Spleen (tissue), 11 donors: ENCODE measurements at regions not wholly inside any gene's neighbourhood (a gene's known extent, or its start where the extent isn't known, plus 50 kb on each side); places are given as distances from the start of the nearest gene placed in this dataset.
A peak's percentile ranks its signal among the peaks of the same experiment; 100 is the strongest.

ENCODE experiments used
- DNase-seq: peaks from one replicate; pipeline ENCODE4 v3.0.0-alpha.2; 2020
- H3K27ac ChIP-seq, 8 donors: fragments of 200-600 bp; sonication (generic) in 7 of 8; 1 replicate in 4 of 8; 2 replicates in 4 of 8; pipeline versions ENCODE4 v1.5.0 to v1.8.0; 2016 to 2021; ENCODE audit warnings: inconsistent platforms in 4 of 8, mild to moderate bottlenecking in 4 of 8, moderate library complexity in 1 of 8
- H3K27me3 ChIP-seq, 7 donors: fragments of 200-600 bp; sonication (generic) in 6 of 7; replicated peaks in 1 of 7; 1 replicate in 4 of 7; 2 replicates in 3 of 7; pipeline versions ENCODE4 v1.5.0 to v1.8.0; 2016 to 2021; ENCODE audit warnings: inconsistent platforms in 3 of 7, mild to moderate bottlenecking in 1 of 7
- H3K36me3 ChIP-seq, 6 donors: fragments of 200-600 bp; sonication (generic) in 5 of 6; 1 replicate in 4 of 6; 2 replicates in 2 of 6; pipeline versions ENCODE4 v1.5.0 to v1.8.0; 2016 to 2021; ENCODE audit warnings: inconsistent platforms in 2 of 6
- H3K4me1 ChIP-seq, 6 donors: fragments of 200-600 bp; sonication (generic) in 5 of 6; 1 replicate in 3 of 6; 2 replicates in 3 of 6; pipeline versions ENCODE4 v1.5.0 to v1.8.0; 2016 to 2021; ENCODE audit warnings: inconsistent platforms in 3 of 6
- H3K4me3 ChIP-seq, 8 donors: fragments of 200-600 bp; sonication (generic) in 7 of 8; 1 replicate in 4 of 8; 2 replicates in 4 of 8; pipeline versions ENCODE4 v1.5.0 to v1.8.0; 2016 to 2021; ENCODE audit warnings: inconsistent platforms in 4 of 8, mild to moderate bottlenecking in 4 of 8, moderate library complexity in 2 of 8
- H3K9me3 ChIP-seq, 8 donors: fragments of 200-600 bp; sonication (generic) in 7 of 8; 1 replicate in 4 of 8; 2 replicates in 4 of 8; pipeline versions ENCODE4 v1.5.0 to v1.8.0; 2016 to 2021; ENCODE audit warnings: inconsistent platforms in 4 of 8
- CTCF ChIP-seq, 11 experiments: fragments of 200-600 bp in 7 of 11; fragments of 450-650 bp in 4 of 11; sonication (generic) in 4 of 11; IDR thresholded peaks in 8 of 11; conservative IDR thresholded peaks in 3 of 11; 1 replicate in 7 of 11; 2 replicates in 4 of 11; pipeline versions ENCODE4 v1.4.0 to v1.8.0; 2016 to 2021; ENCODE audit warnings: antibody characterized with exemption in 11 of 11, inconsistent platforms in 4 of 11, mild to moderate bottlenecking in 1 of 11
- POLR2A ChIP-seq, 3 donors: fragments of 450-650 bp; IDR thresholded peaks; one replicate each; pipeline ENCODE4 v1.5.1; 2017; ENCODE audit warnings: antibody characterized with exemption in 3 of 3, mild to moderate bottlenecking in 1 of 3
- POLR2AphosphoS5 ChIP-seq, 3 donors: sonication (generic); formaldehyde crosslinking; IDR thresholded peaks; one replicate each; pipeline ENCODE4 v1.5.1; 2017; ENCODE audit warnings: antibody characterized with exemption in 3 of 3
- WGBS, 5 donors: extraction: QIAGEN DNeasy Blood & Tissue Kit in 3 of 5; methylation state at CpG; one replicate each; pipeline versions ENCODE4 v1.1.5 to v1.1.7; 2013 to 2018; 5-methylcytosine and 5-hydroxymethylcytosine counted together
- intact Hi-C: fragments of 100-400 bp; cut with DNase I; formaldehyde crosslinking; loops from one replicate; pipeline ENCODE4 v1.15.0; 2023; ENCODE audit warnings: low total_unique reads
- donor health status: healthy with polysubstance abuse.
- donor health status: DM: no; HTN: no; CAD: no; lungs with moderate emphysema.
- donor health status: DM: no; HTN: no; CAD: no.
- donor health status: Bipolar disorder and iron deficiency.
- donor health status: healthy.
- donor health status: DM: no; HTN: no; CAD: no.
- donor health status: DM: yes; HTN: yes; CAD: no.

DNA sequence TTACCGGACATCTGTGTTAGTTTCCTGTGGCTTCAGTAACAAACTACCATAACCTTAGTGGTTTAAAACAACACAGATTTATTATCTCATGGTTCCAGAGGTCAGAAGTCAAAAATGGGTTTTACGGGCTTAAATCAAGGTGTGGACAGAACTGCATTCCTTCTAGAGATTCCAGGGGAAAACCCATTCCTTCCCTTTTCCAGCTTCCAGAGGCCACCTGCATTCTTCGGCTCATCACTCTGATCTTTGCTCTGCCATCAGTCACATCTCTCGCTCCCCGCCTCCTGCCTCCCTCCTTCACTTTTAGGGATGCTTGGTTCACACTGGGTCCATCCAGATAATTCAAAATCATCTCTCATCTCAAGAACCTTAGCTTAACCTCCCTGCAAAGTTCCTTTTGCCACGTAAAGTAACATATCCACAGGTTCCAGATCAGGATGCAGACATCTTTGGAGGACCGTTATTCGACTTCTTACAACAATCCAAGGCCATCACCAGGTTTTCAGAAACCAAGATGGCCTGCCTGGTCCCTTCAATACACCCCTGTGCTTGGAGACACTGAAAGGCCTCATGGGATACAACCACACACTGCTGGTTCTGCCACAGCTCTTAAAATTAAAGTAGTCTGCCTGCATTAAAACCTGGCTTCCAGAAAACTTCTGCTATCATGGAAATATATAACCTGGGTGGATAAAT, 225.9 kb upstream of the MYO3A start:
- DNase-seq: no peak
- intact Hi-C loops: no loop called here
- no peaks in the 10 kb centered on the region for H3K9me3 ChIP-seq
- no peaks in the 10 kb centered on the region for H3K27me3 ChIP-seq
- no peak overlapping the region for H3K4me3 ChIP-seq
- WGBS, 5 donors: 79 to 90% (median 88%) methylated on average over 8 of the region's 8 CpGs
- no peak for TF ChIP-seq CTCF (IDR thresholded peaks at IDR 0.05 in 8 of 11, conservative IDR thresholded peaks at IDR 0.05 in 3 of 11)
- TF ChIP-seq POLR2A (IDR thresholded peaks at IDR 0.05): no peak
- TF ChIP-seq POLR2AphosphoS5 (IDR thresholded peaks at IDR 0.05): no peak
- no peak overlapping the region for H3K27ac ChIP-seq
- no peaks in the 10 kb centered on the region for H3K36me3 ChIP-seq
- H3K4me1 ChIP-seq: no peaks in the 10 kb centered on the region

- TF ChIP-seq POLR2AphosphoS5 (IDR thresholded peaks at IDR 0.05): no peak
- TF ChIP-seq POLR2A (IDR thresholded peaks at IDR 0.05): no peak
- no peak for TF ChIP-seq CTCF (IDR thresholded peaks at IDR 0.05 in 8 of 11, conservative IDR thresholded peaks at IDR 0.05 in 3 of 11)
- Histone ChIP-seq H3K9me3 (no peaks in the 10 kb centered on the region), H3K27me3 (no peaks in the 10 kb centered on the region), H3K27ac (no peak overlapping the region), H3K4me3 (no peak overlapping the region), H3K4me1 (no peaks in the 10 kb centered on the region), H3K36me3 (no peaks in the 10 kb centered on the region)
- WGBS, 5 donors: 83 to 96% (median 85%) methylated on average over 3 of the region's 3 CpGs
- intact Hi-C loops: no loop called here
- DNase-seq: no peak
These were observed 220.2 kb upstream of the MYO3A start for GRCh38 chr10:25713894-25714240.

- WGBS, 5 donors: 71 to 90% (median 83%) methylated on average over 1 of the region's 1 CpG
- Histone ChIP-seq H3K9me3 (no peaks in the 10 kb centered on the region), H3K36me3 (no peaks in the 10 kb centered on the region), H3K27ac (no peak overlapping the region), H3K4me3 (no peak overlapping the region), H3K4me1 (no peaks in the 10 kb centered on the region), H3K27me3 (peaks cover 0 to 13% (median 0%) of the 10 kb centered on the region in 7 donors)
- no peak for TF ChIP-seq CTCF (IDR thresholded peaks at IDR 0.05 in 8 of 11, conservative IDR thresholded peaks at IDR 0.05 in 3 of 11)
- TF ChIP-seq POLR2AphosphoS5 (IDR thresholded peaks at IDR 0.05): no peak
- intact Hi-C loops: no loop called here
- DNase-seq: no peak
These were observed 209.8 kb upstream of the MYO3A start for GRCh38 chr10:25724241-25724640.

GRCh38 chr10:25725917-25726716, 207.9 kb upstream of the MYO3A start:
- TF ChIP-seq CTCF (IDR thresholded peaks at IDR 0.05 in 8 of 11, conservative IDR thresholded peaks at IDR 0.05 in 3 of 11) (peak in 7 of 11 experiments; percentile 30 to 68 (median 60)), POLR2A (IDR thresholded peaks at IDR 0.05) (no peak), POLR2AphosphoS5 (IDR thresholded peaks at IDR 0.05) (no peak)
- Histone ChIP-seq H3K4me1 (no peaks in the 10 kb centered on the region), H3K9me3 (no peaks in the 10 kb centered on the region), H3K27ac (no peak overlapping the region), H3K27me3 (peaks cover 0 to 21% (median 0%) of the 10 kb centered on the region in 7 donors), H3K36me3 (no peaks in the 10 kb centered on the region), H3K4me3 (no peak overlapping the region)
- intact Hi-C loops: no loop called here
- WGBS, 5 donors: 8 to 11% (median 10%) methylated on average over 6 of the region's 6 CpGs
- DNase-seq: no peak
